WTC11 (cell line): ENCODE measurements at regions not wholly inside any gene's neighbourhood (a gene's known extent, or its start where the extent isn't known, plus 50 kb on each side); places are given as distances from the start of the nearest gene placed in this dataset.

Source experiments
- ATAC-seq: fragments of 200-7000 bp; cut with Tn5 transposase; 2 replicates; pipeline ENCODE4 v1.10.0; 2021; ENCODE audit warnings: mild to moderate bottlenecking, moderate library complexity
- CTCF ChIA-PET: fragments of 300-600 bp; sonication (Branson Sonifier 250); formaldehyde crosslinking; loops from one replicate; lab custom pipeline; 2021; ENCODE audit warnings: antibody characterized with exemption; lab: Charles Lee
- POLR2A ChIA-PET: fragments of 350-600 bp; sonication (Branson Sonifier 250); formaldehyde crosslinking; loops from one replicate; lab custom pipeline; 2021; ENCODE audit warnings: antibody characterized with exemption; lab: Charles Lee
- DNase-seq: peaks from one replicate; pipeline ENCODE4 v3.0.0; 2021; ENCODE audit warnings: low spot score
- H3K27ac Mint-ChIP-seq: 2 replicates; pipeline ENCODE4 v1.8.0; 2021; ENCODE audit warnings: mixed read lengths
- H3K27me3 Mint-ChIP-seq: 2 replicates; pipeline ENCODE4 v1.8.0; 2021; ENCODE audit warnings: low read depth, mild to moderate bottlenecking, moderate library complexity, mixed read lengths
- H3K36me3 Mint-ChIP-seq: 2 replicates; pipeline ENCODE4 v1.8.0; 2021; ENCODE audit warnings: mixed read lengths
- H3K4me1 Mint-ChIP-seq: 2 replicates; pipeline ENCODE4 v1.8.0; 2022; ENCODE audit warnings: mixed read lengths
- H3K4me3 Mint-ChIP-seq: 2 replicates; pipeline ENCODE4 v1.8.0; 2021; ENCODE audit warnings: mild to moderate bottlenecking, moderate library complexity, mixed read lengths
- H3K9me3 Mint-ChIP-seq: 2 replicates; pipeline ENCODE4 v1.8.0; 2021; ENCODE audit warnings: mixed read lengths
- GABPB1 ChIP-seq: sonication (generic); formaldehyde crosslinking; IDR thresholded peaks from 2 replicates; pipeline ENCODE4 v1.8.1; 2023; ENCODE audit warnings: mild to moderate bottlenecking, missing genetic modification reagents
- GRHL2 ChIP-seq: fragments of 250-450 bp; sonication (Bioruptor Pico); IDR thresholded peaks from 2 replicates; pipeline ENCODE4 v1.8.0; 2022; ENCODE audit warnings: mild to moderate bottlenecking, moderate library complexity; ENCODE audit not compliant: insufficient replicate concordance, severe bottlenecking
- GTF2I ChIP-seq: fragments of 250-450 bp; sonication (Bioruptor Pico); conservative IDR thresholded peaks from 2 replicates; pipeline ENCODE4 v1.4.0; 2021; ENCODE audit warnings: mild to moderate bottlenecking
- HMGA2 ChIP-seq: fragments of 250-450 bp; sonication (Bioruptor Pico); IDR thresholded peaks from 2 replicates; pipeline ENCODE4 v1.4.0; 2021; ENCODE audit warnings: mild to moderate bottlenecking, moderate library complexity
- JAZF1 ChIP-seq: fragments of 250-450 bp; sonication (Bioruptor Pico); IDR thresholded peaks from 2 replicates; pipeline ENCODE4 v1.9.0; 2021; ENCODE audit warnings: moderate library complexity, mild to moderate bottlenecking, inconsistent platforms
- SMAD4 ChIP-seq: sonication (generic); formaldehyde crosslinking; IDR thresholded peaks from 2 replicates; pipeline ENCODE4 v1.8.0; 2022; ENCODE audit warnings: mild to moderate bottlenecking, missing genetic modification reagents
- SOX15 ChIP-seq: fragments of 250-450 bp; sonication (Bioruptor Pico); IDR thresholded peaks from 2 replicates; pipeline ENCODE4 v1.9.0; 2021; ENCODE audit warnings: mild to moderate bottlenecking
- TP53 ChIP-seq: sonication (generic); formaldehyde crosslinking; IDR thresholded peaks from 2 replicates; pipeline ENCODE4 v1.8.1; 2023; ENCODE audit warnings: mild to moderate bottlenecking, missing genetic modification reagents
- ZNF232 ChIP-seq: sonication (generic); formaldehyde crosslinking; IDR thresholded peaks from 2 replicates; pipeline ENCODE4 v1.8.0; 2022; ENCODE audit warnings: mild to moderate bottlenecking, missing genetic modification reagents
- TF ChIP-seq, protein P1 (sequence below): sonication (generic); formaldehyde crosslinking; conservative IDR thresholded peaks from 2 replicates; pipeline ENCODE4 v1.8.1; 2022; ENCODE audit warnings: mild to moderate bottlenecking, missing genetic modification reagents
- TF ChIP-seq, protein P2 (sequence below): fragments of 250-450 bp; sonication (Bioruptor Pico); IDR thresholded peaks from 2 replicates; pipeline ENCODE4 v1.9.0; 2021; ENCODE audit warnings: moderate library complexity, mild to moderate bottlenecking, inconsistent platforms, borderline replicate concordance
- TF ChIP-seq, protein P3 (sequence below): sonication (generic); formaldehyde crosslinking; IDR thresholded peaks from 2 replicates; pipeline ENCODE4 v1.8.0; 2023; ENCODE audit warnings: mild to moderate bottlenecking, missing genetic modification reagents
- TF ChIP-seq, protein P4 (sequence below): sonication (generic); formaldehyde crosslinking; IDR thresholded peaks from 2 replicates; pipeline ENCODE4 v1.8.1; 2023; ENCODE audit warnings: mild to moderate bottlenecking, missing genetic modification reagents
- TF ChIP-seq, protein P5 (sequence below): fragments of 200-600 bp; IDR thresholded peaks from 2 replicates; pipeline ENCODE4 v1.8.0; 2022; ENCODE audit warnings: antibody characterized with exemption
- TF ChIP-seq, protein P6 (sequence below): fragments of 250-450 bp; sonication (Bioruptor Pico); IDR thresholded peaks from 2 replicates; pipeline ENCODE4 v1.9.0; 2021; ENCODE audit warnings: mild to moderate bottlenecking, borderline replicate concordance

DNA sequence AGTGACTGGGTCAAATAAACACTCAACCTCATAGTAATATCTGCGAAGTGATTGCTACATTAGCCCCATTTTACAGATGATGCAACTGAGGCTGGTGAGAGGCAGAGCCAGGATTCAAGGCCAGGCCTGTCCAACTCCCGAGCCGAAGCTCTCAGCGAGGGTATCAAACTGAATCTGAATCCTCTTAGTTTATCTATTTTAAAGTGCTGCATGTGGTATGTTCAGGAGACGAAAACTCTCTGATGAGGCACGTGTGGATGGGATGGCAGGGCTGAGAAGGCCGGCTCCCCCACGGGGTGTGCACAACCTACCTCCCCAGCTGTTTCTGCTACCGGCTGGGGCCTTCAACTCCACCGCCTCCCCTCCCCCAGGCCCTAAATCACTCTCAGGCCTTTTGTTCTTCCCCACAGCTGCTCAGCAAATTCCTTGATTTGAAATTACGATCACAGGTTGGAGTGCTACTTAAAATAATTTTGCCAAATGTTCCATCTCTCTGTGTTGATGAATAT is 171.8 kb downstream of the TOMM20 start:
- no peaks in the 10 kb centered on the region for H3K9me3 Mint-ChIP-seq
- peaks cover 62% of the 10 kb centered on the region for H3K4me1 Mint-ChIP-seq
- peak overlapping the region; percentile 22; the same call in 1 of the 2 replicates for H3K4me3 Mint-ChIP-seq
- TF ChIP-seq, protein P1, sequence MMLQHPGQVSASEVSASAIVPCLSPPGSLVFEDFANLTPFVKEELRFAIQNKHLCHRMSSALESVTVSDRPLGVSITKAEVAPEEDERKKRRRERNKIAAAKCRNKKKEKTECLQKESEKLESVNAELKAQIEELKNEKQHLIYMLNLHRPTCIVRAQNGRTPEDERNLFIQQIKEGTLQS, result no peak
- TF ChIP-seq, protein P2, sequence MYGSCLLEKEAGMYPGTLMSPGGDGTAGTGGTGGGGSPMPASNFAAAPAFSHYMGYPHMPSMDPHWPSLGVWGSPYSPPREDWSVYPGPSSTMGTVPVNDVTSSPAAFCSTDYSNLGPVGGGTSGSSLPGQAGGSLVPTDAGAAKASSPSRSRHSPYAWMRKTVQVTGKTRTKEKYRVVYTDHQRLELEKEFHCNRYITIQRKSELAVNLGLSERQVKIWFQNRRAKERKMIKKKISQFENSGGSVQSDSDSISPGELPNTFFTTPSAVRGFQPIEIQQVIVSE (CRISPR knock-in tag), result no peak
- no peak for TF ChIP-seq SOX15 (CRISPR knock-in tag)
- TF ChIP-seq, protein P3, sequence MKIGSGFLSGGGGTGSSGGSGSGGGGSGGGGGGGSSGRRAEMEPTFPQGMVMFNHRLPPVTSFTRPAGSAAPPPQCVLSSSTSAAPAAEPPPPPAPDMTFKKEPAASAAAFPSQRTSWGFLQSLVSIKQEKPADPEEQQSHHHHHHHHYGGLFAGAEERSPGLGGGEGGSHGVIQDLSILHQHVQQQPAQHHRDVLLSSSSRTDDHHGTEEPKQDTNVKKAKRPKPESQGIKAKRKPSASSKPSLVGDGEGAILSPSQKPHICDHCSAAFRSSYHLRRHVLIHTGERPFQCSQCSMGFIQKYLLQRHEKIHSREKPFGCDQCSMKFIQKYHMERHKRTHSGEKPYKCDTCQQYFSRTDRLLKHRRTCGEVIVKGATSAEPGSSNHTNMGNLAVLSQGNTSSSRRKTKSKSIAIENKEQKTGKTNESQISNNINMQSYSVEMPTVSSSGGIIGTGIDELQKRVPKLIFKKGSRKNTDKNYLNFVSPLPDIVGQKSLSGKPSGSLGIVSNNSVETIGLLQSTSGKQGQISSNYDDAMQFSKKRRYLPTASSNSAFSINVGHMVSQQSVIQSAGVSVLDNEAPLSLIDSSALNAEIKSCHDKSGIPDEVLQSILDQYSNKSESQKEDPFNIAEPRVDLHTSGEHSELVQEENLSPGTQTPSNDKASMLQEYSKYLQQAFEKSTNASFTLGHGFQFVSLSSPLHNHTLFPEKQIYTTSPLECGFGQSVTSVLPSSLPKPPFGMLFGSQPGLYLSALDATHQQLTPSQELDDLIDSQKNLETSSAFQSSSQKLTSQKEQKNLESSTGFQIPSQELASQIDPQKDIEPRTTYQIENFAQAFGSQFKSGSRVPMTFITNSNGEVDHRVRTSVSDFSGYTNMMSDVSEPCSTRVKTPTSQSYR (CRISPR knock-in tag), result 0 out of 2 replicates have a peak, but pooled peaks have one; percentile 35
- TF ChIP-seq, protein P4, sequence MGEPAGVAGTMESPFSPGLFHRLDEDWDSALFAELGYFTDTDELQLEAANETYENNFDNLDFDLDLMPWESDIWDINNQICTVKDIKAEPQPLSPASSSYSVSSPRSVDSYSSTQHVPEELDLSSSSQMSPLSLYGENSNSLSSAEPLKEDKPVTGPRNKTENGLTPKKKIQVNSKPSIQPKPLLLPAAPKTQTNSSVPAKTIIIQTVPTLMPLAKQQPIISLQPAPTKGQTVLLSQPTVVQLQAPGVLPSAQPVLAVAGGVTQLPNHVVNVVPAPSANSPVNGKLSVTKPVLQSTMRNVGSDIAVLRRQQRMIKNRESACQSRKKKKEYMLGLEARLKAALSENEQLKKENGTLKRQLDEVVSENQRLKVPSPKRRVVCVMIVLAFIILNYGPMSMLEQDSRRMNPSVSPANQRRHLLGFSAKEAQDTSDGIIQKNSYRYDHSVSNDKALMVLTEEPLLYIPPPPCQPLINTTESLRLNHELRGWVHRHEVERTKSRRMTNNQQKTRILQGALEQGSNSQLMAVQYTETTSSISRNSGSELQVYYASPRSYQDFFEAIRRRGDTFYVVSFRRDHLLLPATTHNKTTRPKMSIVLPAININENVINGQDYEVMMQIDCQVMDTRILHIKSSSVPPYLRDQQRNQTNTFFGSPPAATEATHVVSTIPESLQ (CRISPR knock-in tag), result no peak
- TF ChIP-seq GRHL2 (CRISPR knock-in tag), result no peak
- TF ChIP-seq GABPB1 (CRISPR knock-in tag), result peak; percentile 47; the same call in 1 of the 2 replicates
- TF ChIP-seq, protein P5, sequence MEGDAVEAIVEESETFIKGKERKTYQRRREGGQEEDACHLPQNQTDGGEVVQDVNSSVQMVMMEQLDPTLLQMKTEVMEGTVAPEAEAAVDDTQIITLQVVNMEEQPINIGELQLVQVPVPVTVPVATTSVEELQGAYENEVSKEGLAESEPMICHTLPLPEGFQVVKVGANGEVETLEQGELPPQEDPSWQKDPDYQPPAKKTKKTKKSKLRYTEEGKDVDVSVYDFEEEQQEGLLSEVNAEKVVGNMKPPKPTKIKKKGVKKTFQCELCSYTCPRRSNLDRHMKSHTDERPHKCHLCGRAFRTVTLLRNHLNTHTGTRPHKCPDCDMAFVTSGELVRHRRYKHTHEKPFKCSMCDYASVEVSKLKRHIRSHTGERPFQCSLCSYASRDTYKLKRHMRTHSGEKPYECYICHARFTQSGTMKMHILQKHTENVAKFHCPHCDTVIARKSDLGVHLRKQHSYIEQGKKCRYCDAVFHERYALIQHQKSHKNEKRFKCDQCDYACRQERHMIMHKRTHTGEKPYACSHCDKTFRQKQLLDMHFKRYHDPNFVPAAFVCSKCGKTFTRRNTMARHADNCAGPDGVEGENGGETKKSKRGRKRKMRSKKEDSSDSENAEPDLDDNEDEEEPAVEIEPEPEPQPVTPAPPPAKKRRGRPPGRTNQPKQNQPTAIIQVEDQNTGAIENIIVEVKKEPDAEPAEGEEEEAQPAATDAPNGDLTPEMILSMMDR, result no peak
- peak; percentile 66; the same call in 1 of the 2 replicates for TF ChIP-seq GTF2I (CRISPR knock-in tag)
- TF ChIP-seq JAZF1 (CRISPR knock-in tag), result no peak
- TF ChIP-seq HMGA2 (CRISPR knock-in tag), result no peak
- no peak for TF ChIP-seq SMAD4 (CRISPR knock-in tag)
- TF ChIP-seq, protein P6, sequence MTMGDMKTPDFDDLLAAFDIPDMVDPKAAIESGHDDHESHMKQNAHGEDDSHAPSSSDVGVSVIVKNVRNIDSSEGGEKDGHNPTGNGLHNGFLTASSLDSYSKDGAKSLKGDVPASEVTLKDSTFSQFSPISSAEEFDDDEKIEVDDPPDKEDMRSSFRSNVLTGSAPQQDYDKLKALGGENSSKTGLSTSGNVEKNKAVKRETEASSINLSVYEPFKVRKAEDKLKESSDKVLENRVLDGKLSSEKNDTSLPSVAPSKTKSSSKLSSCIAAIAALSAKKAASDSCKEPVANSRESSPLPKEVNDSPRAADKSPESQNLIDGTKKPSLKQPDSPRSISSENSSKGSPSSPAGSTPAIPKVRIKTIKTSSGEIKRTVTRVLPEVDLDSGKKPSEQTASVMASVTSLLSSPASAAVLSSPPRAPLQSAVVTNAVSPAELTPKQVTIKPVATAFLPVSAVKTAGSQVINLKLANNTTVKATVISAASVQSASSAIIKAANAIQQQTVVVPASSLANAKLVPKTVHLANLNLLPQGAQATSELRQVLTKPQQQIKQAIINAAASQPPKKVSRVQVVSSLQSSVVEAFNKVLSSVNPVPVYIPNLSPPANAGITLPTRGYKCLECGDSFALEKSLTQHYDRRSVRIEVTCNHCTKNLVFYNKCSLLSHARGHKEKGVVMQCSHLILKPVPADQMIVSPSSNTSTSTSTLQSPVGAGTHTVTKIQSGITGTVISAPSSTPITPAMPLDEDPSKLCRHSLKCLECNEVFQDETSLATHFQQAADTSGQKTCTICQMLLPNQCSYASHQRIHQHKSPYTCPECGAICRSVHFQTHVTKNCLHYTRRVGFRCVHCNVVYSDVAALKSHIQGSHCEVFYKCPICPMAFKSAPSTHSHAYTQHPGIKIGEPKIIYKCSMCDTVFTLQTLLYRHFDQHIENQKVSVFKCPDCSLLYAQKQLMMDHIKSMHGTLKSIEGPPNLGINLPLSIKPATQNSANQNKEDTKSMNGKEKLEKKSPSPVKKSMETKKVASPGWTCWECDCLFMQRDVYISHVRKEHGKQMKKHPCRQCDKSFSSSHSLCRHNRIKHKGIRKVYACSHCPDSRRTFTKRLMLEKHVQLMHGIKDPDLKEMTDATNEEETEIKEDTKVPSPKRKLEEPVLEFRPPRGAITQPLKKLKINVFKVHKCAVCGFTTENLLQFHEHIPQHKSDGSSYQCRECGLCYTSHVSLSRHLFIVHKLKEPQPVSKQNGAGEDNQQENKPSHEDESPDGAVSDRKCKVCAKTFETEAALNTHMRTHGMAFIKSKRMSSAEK, result 0 out of 2 replicates have a peak, but pooled peaks have one; percentile 50
- no peak for TF ChIP-seq ZNF232 (CRISPR knock-in tag)
- no peak for TF ChIP-seq TP53
- no peaks in the 10 kb centered on the region for H3K36me3 Mint-ChIP-seq
- ChIA-PET CTCF (interaction anchor here (0.9 to 3.0 kb wide), 5 partner anchors 13 to 136 kb away, joined by 3 to 15 read pairs (median 5); no protein-coding TSS in a partner anchor), POLR2A (interaction anchor here (0.7 to 1.5 kb wide), 3 partner anchors 13 to 769 kb away, joined by 3 to 11 read pairs (median 4); partner anchors contain the start of gene IRF2BP2)
- peak overlapping the region; percentile 99 for H3K27ac Mint-ChIP-seq
- H3K27me3 Mint-ChIP-seq, result no peaks in the 10 kb centered on the region
- ATAC-seq (peak; percentile 33), DNase-seq (peak; percentile 40)
